SK-N-SH (cell line): ENCODE measurements at regions not wholly inside any gene's neighbourhood (a gene's known extent, or its start where the extent isn't known, plus 50 kb on each side); places are given as distances from the start of the nearest gene placed in this dataset.

Experiments
- CTCF ChIA-PET: fragments of 300-600, 350-600 bp; formaldehyde crosslinking; extraction: SDS; loops from one replicate; lab custom pipeline; 2021; lab: Yijun Ruan, JAX
- POLR2A ChIA-PET: fragments of 350-600 bp; sonication (Branson Sonifier 250); formaldehyde crosslinking; extraction: SDS; loops from one replicate; lab custom pipeline; 2020; ENCODE audit warnings: antibody characterized with exemption, inconsistent platforms; lab: Yijun Ruan, JAX
- DNase-seq: peaks from one replicate; pipeline ENCODE4 v3.0.0; 2012
- H2AFZ ChIP-seq: fragments of 200-600 bp; sonication (generic); 2 replicates; pipeline ENCODE4 v1.8.1; 2016; ENCODE audit warnings: antibody characterized with exemption, mild to moderate bottlenecking, low read depth
- H3F3A ChIP-seq: fragments of 200-600 bp; sonication (generic); replicated peaks from 2 replicates; pipeline ENCODE3; 2016; ENCODE audit warnings: antibody characterized with exemption, mild to moderate bottlenecking; ENCODE audit not compliant: insufficient read depth
- H3K27ac ChIP-seq, 2 experiments: fragments of 200-500 bp in 1 of 2; fragments of 200-600 bp in 1 of 2; sonication (Bioruptor generic) in 1 of 2; sonication (generic), shearing (Covaris generic) in 1 of 2; 2 replicates each; pipeline versions ENCODE4 v1.5.1 to v1.6.1; 2014 to 2016; ENCODE audit warnings: low read depth in 2 of 2, inconsistent platforms in 1 of 2, low read length in 1 of 2, mild to moderate bottlenecking in 1 of 2, mixed read lengths in 1 of 2
- H3K27me3 ChIP-seq: fragments of 200-600 bp; sonication (generic), shearing (Covaris generic); 2 replicates; pipeline ENCODE4 v1.6.1; 2016; ENCODE audit warnings: mixed run types; ENCODE audit not compliant: insufficient read depth
- H3K36me3 ChIP-seq, 2 experiments: fragments of 200-500 bp in 1 of 2; fragments of 200-600 bp in 1 of 2; sonication (Bioruptor generic) in 1 of 2; sonication (generic) in 1 of 2; replicated peaks in 1 of 2; 2 replicates each; pipeline versions ENCODE3 to v1.5.1; 2014 to 2016; ENCODE audit warnings: low read length in 1 of 2, mild to moderate bottlenecking in 1 of 2; ENCODE audit not compliant: insufficient read depth in 2 of 2, control insufficient read depth in 1 of 2
- H3K4me1 ChIP-seq, 2 experiments: fragments of 200-500 bp in 1 of 2; fragments of 200-600 bp in 1 of 2; sonication (Bioruptor generic) in 1 of 2; sonication (generic), shearing (Covaris generic) in 1 of 2; 2 replicates each; pipeline versions ENCODE4 v1.5.1 to v1.6.1; 2014 to 2016; ENCODE audit warnings: low read depth in 1 of 2, low read length in 1 of 2, mixed run types in 1 of 2; ENCODE audit not compliant: insufficient read depth in 2 of 2, control insufficient read depth in 1 of 2
- H3K4me2 ChIP-seq: fragments of 200-600 bp; sonication (generic), shearing (Covaris generic); 2 replicates; pipeline ENCODE4 v1.6.1; 2017; ENCODE audit warnings: mixed run types
- H3K4me3 ChIP-seq, 2 experiments: fragments of 200-500 bp in 1 of 2; fragments of 200-600 bp in 1 of 2; sonication (Bioruptor generic) in 1 of 2; sonication (generic), shearing (Covaris generic) in 1 of 2; 2 replicates each; pipeline versions ENCODE4 v1.5.1 to v1.8.1; 2014 to 2016; ENCODE audit warnings: low read depth in 2 of 2, inconsistent platforms in 1 of 2, low read length in 1 of 2, mild to moderate bottlenecking in 1 of 2, mixed read lengths in 1 of 2, moderate library complexity in 1 of 2
- H3K79me2 ChIP-seq: fragments of 200-600 bp; sonication (generic); 2 replicates; pipeline ENCODE4 v1.8.1; 2017; ENCODE audit warnings: mild to moderate bottlenecking; ENCODE audit not compliant: insufficient read depth
- H3K9ac ChIP-seq: fragments of 200-600 bp; sonication (generic); 2 replicates; pipeline ENCODE4 v1.6.1; 2017; ENCODE audit warnings: mixed run types
- H3K9me2 ChIP-seq: fragments of 200-600 bp; sonication (generic); 2 replicates; pipeline ENCODE4 v1.6.1; 2017; ENCODE audit warnings: mixed run types
- H3K9me3 ChIP-seq: fragments of 200-600 bp; sonication (generic); 2 replicates; pipeline ENCODE4 v1.6.1; 2017; ENCODE audit warnings: mixed run types, mild to moderate bottlenecking, moderate library complexity
- H4K20me1 ChIP-seq: fragments of 200-600 bp; sonication (generic); 2 replicates; pipeline ENCODE4 v1.6.1; 2017; ENCODE audit warnings: mild to moderate bottlenecking, mixed run types; ENCODE audit not compliant: insufficient read depth
- CHD2 ChIP-seq: fragments of 150-350 bp; IDR thresholded peaks from 2 replicates; pipeline ENCODE4 v1.6.1; 2018; ENCODE audit warnings: low read length; ENCODE audit not compliant: partially characterized antibody
- EP300 ChIP-seq, 2 experiments: IDR thresholded peaks; 2 replicates each; pipeline versions ENCODE4 v1.4.0 to v1.6.1; 2012; ENCODE audit warnings: borderline replicate concordance in 1 of 2, low read depth in 1 of 2, low read length in 1 of 2
- EZH2phosphoT487 ChIP-seq: fragments of 200-600 bp; sonication (generic); IDR thresholded peaks from 2 replicates; pipeline ENCODE4 v1.6.1; 2017; ENCODE audit warnings: low read depth, mixed run types, mild to moderate bottlenecking, antibody characterized with exemption, moderate library complexity, borderline replicate concordance
- FOXJ3 ChIP-seq: sonication (generic); formaldehyde crosslinking; IDR thresholded peaks from 2 replicates; pipeline ENCODE4 v1.5.1; 2020; ENCODE audit warnings: mild to moderate bottlenecking, missing genetic modification reagents
- GABPA ChIP-seq: IDR thresholded peaks from 2 replicates; pipeline ENCODE4 v1.4.0; 2012; ENCODE audit warnings: low read depth, mild to moderate bottlenecking
- MEF2A ChIP-seq: IDR thresholded peaks from 2 replicates; pipeline ENCODE4 v1.4.0; 2012; ENCODE audit warnings: low read depth, borderline replicate concordance
- MXI1 ChIP-seq: IDR thresholded peaks from 2 replicates; pipeline ENCODE4 v1.6.1; 2012; ENCODE audit warnings: mild to moderate bottlenecking, low read depth, low read length, improper control_type of control experiment
- NFIC ChIP-seq: IDR thresholded peaks from 2 replicates; pipeline ENCODE4 v1.4.0; 2012; ENCODE audit warnings: borderline replicate concordance
- NRF1 ChIP-seq: IDR thresholded peaks from 2 replicates; pipeline ENCODE4 v1.6.1; 2012; ENCODE audit warnings: low read depth, mild to moderate bottlenecking, low read length
- POLR2AphosphoS5 ChIP-seq: IDR thresholded peaks from 2 replicates; pipeline ENCODE4 v1.6.1; 2012; ENCODE audit warnings: low read depth, low read length
- RAD21 ChIP-seq: IDR thresholded peaks from 2 replicates; pipeline ENCODE4 v1.6.1; 2012; ENCODE audit warnings: mild to moderate bottlenecking, low read length
- RXRA ChIP-seq: IDR thresholded peaks from 2 replicates; pipeline ENCODE4 v1.4.0; 2012; ENCODE audit warnings: low read depth, mild to moderate bottlenecking, borderline replicate concordance
- TAF1 ChIP-seq: IDR thresholded peaks from 2 replicates; pipeline ENCODE4 v1.6.1; 2012; ENCODE audit warnings: low read depth, mild to moderate bottlenecking, low read length, moderate library complexity, borderline replicate concordance
- YY1 ChIP-seq: IDR thresholded peaks from 2 replicates; pipeline ENCODE4 v1.4.0; 2012; ENCODE audit warnings: low read depth, mild to moderate bottlenecking
- WGBS: methylation state at CpG from one replicate; pipeline ENCODE4 v1.1.6; 2017; ENCODE audit warnings: low lambda C conversion rate; 5-methylcytosine and 5-hydroxymethylcytosine counted together
- TF ChIP-seq, protein P1 (sequence below): IDR thresholded peaks from 2 replicates; pipeline ENCODE4; 2012
- TF ChIP-seq, protein P2 (sequence below): IDR thresholded peaks from 2 replicates; pipeline ENCODE4 v1.4.0; 2012; ENCODE audit warnings: low read depth, borderline replicate concordance
- TF ChIP-seq, protein P3 (sequence below): fragments of 200-600 bp; sonication (generic); IDR thresholded peaks from 2 replicates; pipeline ENCODE4 v1.6.1; 2017; ENCODE audit warnings: antibody characterized with exemption, mild to moderate bottlenecking, moderate library complexity
- TF ChIP-seq, protein P4 (sequence below): fragments of 150-350 bp; IDR thresholded peaks from 2 replicates; pipeline ENCODE4 v1.6.1; 2016; ENCODE audit warnings: mild to moderate bottlenecking, low read depth, low read length

DNA sequence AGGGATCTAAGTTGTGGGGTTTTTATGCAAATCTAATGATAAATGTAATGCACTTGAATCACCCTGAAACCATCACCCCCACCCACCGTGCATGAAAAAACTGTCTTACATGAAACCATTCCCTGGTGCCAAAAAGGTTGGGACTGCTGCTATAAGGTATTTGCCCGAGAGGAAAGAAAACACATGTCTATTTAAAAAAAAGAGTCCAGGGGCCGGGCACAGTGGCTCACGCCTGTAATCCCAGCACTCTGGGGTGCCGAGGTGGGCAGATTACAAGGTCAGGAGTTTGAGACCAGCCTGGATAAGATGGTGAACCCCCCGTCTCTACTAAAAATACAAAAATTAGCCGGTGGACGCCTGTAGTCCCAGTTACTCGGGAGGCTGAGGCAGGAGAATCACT is 1372.8 kb upstream of the CDH2 start:
- Histone ChIP-seq H3K4me3 (no peak overlapping the region), H3K9me2 (no peaks in the 10 kb centered on the region), H3K36me3 (no peaks in the 10 kb centered on the region), H3K9ac (no peak overlapping the region), H4K20me1 (no peaks in the 10 kb centered on the region), H3K27ac (no peak overlapping the region), H3K4me2 (no peak overlapping the region), H3F3A (no peaks in the 10 kb centered on the region), H3K4me1 (no peaks in the 10 kb centered on the region), H3K27me3 (no peaks in the 10 kb centered on the region), H2AFZ (no peak overlapping the region), H3K79me2 (no peaks in the 10 kb centered on the region), H3K9me3 (no peaks in the 10 kb centered on the region)
- ChIA-PET POLR2A (no interaction called here), CTCF (no interaction called here)
- 75% methylated on average over 9 of the region's 9 CpGs for WGBS
- DNase-seq = no peak
- TF ChIP-seq POLR2AphosphoS5 = no peak
- no peak for TF ChIP-seq GABPA
- no peak for TF ChIP-seq NRF1
- TF ChIP-seq RAD21 = no peak
- TF ChIP-seq, protein P1, sequence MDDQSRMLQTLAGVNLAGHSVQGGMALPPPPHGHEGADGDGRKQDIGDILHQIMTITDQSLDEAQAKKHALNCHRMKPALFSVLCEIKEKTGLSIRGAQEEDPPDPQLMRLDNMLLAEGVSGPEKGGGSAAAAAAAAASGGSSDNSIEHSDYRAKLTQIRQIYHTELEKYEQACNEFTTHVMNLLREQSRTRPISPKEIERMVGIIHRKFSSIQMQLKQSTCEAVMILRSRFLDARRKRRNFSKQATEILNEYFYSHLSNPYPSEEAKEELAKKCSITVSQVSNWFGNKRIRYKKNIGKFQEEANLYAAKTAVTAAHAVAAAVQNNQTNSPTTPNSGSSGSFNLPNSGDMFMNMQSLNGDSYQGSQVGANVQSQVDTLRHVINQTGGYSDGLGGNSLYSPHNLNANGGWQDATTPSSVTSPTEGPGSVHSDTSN = no peak
- no peak for TF ChIP-seq MXI1

DNA sequence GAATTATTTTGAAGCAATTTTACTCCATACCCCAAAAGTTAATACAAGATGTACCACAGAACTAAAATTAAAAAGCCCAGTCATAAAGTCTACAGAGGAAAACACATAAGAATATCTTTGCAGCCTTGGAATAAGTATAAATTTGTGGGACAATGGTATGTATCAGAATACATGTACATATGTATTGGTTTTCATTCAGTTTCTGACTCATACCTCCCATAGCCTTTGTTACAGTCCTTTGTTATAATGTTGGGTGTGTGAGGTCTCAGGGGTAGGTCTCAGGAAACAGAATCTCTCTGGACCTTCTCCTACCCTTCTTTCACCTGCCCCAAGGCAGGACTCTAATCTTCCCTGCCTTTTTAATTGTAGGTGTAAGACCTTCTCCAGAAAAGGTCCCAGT is 1370.7 kb upstream of the CDH2 start:
- CTCF ChIA-PET = no interaction called here
- H3K36me3 ChIP-seq = no peaks in the 10 kb centered on the region
- TF ChIP-seq, protein P2, sequence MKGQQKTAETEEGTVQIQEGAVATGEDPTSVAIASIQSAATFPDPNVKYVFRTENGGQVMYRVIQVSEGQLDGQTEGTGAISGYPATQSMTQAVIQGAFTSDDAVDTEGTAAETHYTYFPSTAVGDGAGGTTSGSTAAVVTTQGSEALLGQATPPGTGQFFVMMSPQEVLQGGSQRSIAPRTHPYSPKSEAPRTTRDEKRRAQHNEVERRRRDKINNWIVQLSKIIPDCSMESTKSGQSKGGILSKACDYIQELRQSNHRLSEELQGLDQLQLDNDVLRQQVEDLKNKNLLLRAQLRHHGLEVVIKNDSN = no peak
- TF ChIP-seq FOXJ3 (CRISPR knock-in tag) (no peak), NFIC (no peak), MEF2A (no peak), EP300 (IDR thresholded peaks at IDR 0.05; ENCODE audit: borderline replicate concordance in 1 of 2, low read depth in 1 of 2, low read length in 1 of 2) (no peak), TAF1 (no peak), NRF1 (no peak), EZH2phosphoT487 (no peak), POLR2AphosphoS5 (no peak), RAD21 (no peak), GABPA (no peak), RXRA (no peak), CHD2 (no peak), YY1 (no peak)
- TF ChIP-seq, protein P3, sequence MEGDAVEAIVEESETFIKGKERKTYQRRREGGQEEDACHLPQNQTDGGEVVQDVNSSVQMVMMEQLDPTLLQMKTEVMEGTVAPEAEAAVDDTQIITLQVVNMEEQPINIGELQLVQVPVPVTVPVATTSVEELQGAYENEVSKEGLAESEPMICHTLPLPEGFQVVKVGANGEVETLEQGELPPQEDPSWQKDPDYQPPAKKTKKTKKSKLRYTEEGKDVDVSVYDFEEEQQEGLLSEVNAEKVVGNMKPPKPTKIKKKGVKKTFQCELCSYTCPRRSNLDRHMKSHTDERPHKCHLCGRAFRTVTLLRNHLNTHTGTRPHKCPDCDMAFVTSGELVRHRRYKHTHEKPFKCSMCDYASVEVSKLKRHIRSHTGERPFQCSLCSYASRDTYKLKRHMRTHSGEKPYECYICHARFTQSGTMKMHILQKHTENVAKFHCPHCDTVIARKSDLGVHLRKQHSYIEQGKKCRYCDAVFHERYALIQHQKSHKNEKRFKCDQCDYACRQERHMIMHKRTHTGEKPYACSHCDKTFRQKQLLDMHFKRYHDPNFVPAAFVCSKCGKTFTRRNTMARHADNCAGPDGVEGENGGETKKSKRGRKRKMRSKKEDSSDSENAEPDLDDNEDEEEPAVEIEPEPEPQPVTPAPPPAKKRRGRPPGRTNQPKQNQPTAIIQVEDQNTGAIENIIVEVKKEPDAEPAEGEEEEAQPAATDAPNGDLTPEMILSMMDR = no peak
- TF ChIP-seq, protein P4, sequence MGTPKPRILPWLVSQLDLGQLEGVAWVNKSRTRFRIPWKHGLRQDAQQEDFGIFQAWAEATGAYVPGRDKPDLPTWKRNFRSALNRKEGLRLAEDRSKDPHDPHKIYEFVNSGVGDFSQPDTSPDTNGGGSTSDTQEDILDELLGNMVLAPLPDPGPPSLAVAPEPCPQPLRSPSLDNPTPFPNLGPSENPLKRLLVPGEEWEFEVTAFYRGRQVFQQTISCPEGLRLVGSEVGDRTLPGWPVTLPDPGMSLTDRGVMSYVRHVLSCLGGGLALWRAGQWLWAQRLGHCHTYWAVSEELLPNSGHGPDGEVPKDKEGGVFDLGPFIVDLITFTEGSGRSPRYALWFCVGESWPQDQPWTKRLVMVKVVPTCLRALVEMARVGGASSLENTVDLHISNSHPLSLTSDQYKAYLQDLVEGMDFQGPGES = no peak

More for the DNA sequence above, 1370.7 kb upstream of the CDH2 start:
- Histone ChIP-seq H3K9ac (no peak overlapping the region), H3K4me2 (no peak overlapping the region), H3K9me2 (no peaks in the 10 kb centered on the region), H3K79me2 (no peaks in the 10 kb centered on the region), H3F3A (no peaks in the 10 kb centered on the region), H3K4me3 (no peak overlapping the region), H4K20me1 (no peaks in the 10 kb centered on the region), H3K27me3 (no peaks in the 10 kb centered on the region), H3K4me1 (no peaks in the 10 kb centered on the region), H3K27ac (no peak overlapping the region), H2AFZ (no peak overlapping the region), H3K9me3 (no peaks in the 10 kb centered on the region)
- no peak for DNase-seq
- POLR2A ChIA-PET = no interaction called here
